GM12891 (cell line): ENCODE measurements at regions not wholly inside any gene's neighbourhood (a gene's known extent, or its start where the extent isn't known, plus 50 kb on each side); places are given as distances from the start of the nearest gene placed in this dataset.

Experiments
- POLR2A ChIP-seq: IDR thresholded peaks from 2 replicates; pipeline ENCODE4 v1.6.1; 2011; ENCODE audit warnings: low read depth, low read length, control low read depth
- POLR2AphosphoS5 ChIP-seq: IDR thresholded peaks from 2 replicates; pipeline ENCODE4 v1.6.1; 2011; ENCODE audit warnings: low read depth, low read length, control low read depth
- SPI1 ChIP-seq: IDR thresholded peaks from 2 replicates; pipeline ENCODE4 v1.6.1; 2011; ENCODE audit warnings: low read depth, low read length, control low read depth
- TAF1 ChIP-seq: IDR thresholded peaks from 2 replicates; pipeline ENCODE4 v1.6.1; 2011; ENCODE audit warnings: low read depth, low read length, control low read depth

DNA sequence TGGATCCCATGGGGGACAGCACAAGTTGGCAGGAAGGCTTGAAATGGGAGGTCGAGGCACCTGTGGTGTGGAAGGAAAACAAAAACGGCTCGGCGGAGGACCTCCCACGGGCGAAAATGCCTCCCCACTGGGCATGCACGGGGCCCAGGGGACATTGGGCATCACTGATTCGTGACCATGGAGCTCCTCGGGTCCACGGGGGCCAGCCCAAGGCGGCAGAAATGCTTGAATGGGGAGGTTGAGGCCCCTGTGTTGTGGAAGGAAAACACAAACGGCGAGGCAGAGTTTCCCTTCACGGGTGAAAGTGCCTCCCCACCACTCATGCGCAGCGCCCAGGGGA lies 376.0 kb downstream of the ALG10 start:
- TF ChIP-seq POLR2AphosphoS5: no peak
- no peak for TF ChIP-seq POLR2A
- no peak for TF ChIP-seq TAF1
- no peak for TF ChIP-seq SPI1
